Right lobe of liver (tissue), 4 donors: ENCODE measurements at regions not wholly inside any gene's neighbourhood (a gene's known extent, or its start where the extent isn't known, plus 50 kb on each side); places are given as distances from the start of the nearest gene placed in this dataset.

Experiments used
- POLR2A ChIP-seq: fragments of 450-650 bp; IDR thresholded peaks from one replicate; pipeline ENCODE4 v1.6.1; 2017; ENCODE audit warnings: antibody characterized with exemption, mild to moderate bottlenecking
- TF ChIP-seq, protein P1 (sequence below), 4 donors: fragments of 200-600 bp in 3 of 4; fragments of 450-650 bp in 1 of 4; IDR thresholded peaks; one replicate each; pipeline versions ENCODE4 v1.5.1 to v1.8.0; 2016 to 2022; ENCODE audit warnings: antibody characterized with exemption in 4 of 4, mild to moderate bottlenecking in 2 of 4
- donor health status: DM: no; HTN: no; CAD: no.
- donor health status: DM: no; HTN: no; CAD: no.
- donor health status: DM: no; HTN: yes; CAD: no.

DNA sequence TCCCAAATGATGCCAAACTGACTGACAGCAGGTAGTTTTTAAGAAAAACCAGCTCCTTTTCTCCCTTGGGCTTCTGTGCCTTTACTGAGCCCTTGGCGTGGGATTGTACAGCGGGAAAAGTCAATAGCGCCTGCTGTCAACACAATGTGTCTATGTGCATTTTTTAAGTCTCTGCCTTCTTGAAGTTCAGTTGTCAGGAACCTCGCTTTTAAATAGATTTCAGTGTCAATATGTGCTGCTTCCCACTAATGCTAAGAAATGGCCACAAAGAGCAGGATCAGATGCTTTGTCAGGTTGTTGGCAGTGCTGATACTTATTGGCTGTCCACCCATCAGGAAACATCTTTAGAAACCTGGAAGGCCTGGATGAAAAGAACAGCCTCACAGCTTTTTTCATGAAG lies 424.4 kb downstream of the C3orf38 start:
- TF ChIP-seq, protein P1, sequence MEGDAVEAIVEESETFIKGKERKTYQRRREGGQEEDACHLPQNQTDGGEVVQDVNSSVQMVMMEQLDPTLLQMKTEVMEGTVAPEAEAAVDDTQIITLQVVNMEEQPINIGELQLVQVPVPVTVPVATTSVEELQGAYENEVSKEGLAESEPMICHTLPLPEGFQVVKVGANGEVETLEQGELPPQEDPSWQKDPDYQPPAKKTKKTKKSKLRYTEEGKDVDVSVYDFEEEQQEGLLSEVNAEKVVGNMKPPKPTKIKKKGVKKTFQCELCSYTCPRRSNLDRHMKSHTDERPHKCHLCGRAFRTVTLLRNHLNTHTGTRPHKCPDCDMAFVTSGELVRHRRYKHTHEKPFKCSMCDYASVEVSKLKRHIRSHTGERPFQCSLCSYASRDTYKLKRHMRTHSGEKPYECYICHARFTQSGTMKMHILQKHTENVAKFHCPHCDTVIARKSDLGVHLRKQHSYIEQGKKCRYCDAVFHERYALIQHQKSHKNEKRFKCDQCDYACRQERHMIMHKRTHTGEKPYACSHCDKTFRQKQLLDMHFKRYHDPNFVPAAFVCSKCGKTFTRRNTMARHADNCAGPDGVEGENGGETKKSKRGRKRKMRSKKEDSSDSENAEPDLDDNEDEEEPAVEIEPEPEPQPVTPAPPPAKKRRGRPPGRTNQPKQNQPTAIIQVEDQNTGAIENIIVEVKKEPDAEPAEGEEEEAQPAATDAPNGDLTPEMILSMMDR (IDR thresholded peaks at IDR 0.05) = no peak
- TF ChIP-seq POLR2A = no peak
